ENCODE measurements at regions not wholly inside any gene's neighbourhood (a gene's known extent, or its start where the extent isn't known, plus 50 kb on each side); places are given as distances from the start of the nearest gene placed in this dataset.

DNA sequence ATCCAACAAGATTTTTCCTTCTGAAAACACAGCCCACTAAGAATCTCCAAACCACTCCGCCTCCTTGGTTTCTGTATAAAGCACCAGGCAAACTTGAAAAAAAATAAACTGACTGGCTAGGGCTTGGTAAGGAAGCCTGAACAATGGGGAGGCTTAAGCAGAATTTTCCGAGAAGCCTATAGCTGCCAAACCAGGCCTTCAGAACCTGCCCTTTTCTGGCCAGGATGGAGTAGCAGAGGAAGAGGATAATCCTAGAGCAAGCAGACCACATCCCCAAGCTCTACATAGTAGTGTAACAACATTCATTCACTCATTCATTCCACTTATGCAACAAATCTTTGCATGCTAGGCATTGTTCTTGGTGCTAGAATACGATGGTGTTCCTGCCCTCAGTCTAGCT is 529.6 kb upstream of the ZEB2 start:
- Mint-ChIP-seq H3K9me3 (no peaks in the 10 kb centered on the region), H3K4me1 (peaks cover 0 to 2% of the 10 kb centered on the region in 2 experiments; a peak in 1 of 4 replicates), H3K4me3 (no peak overlapping the region), H3K36me3 (ENCODE audit: insufficient read depth in 1 of 3, low read depth in 3 of 3) (no peaks in the 10 kb centered on the region; a peak in 2 of 7 replicates), H3K27ac (no peak overlapping the region), H3K27me3 (ENCODE audit: low read depth) (no peaks in the 10 kb centered on the region)
- no peaks in the 10 kb centered on the region for H3K79me1 ChIP-seq (ENCODE audit: insufficient read depth, low read depth, low read length, poor library complexity, severe bottlenecking)
- H3K23me2 ChIP-seq (ENCODE audit: insufficient read length, low read depth, low read length, poor library complexity, severe bottlenecking), result no peaks in the 10 kb centered on the region
- DNase-seq, result no peak
- TF ChIP-seq, protein P1, sequence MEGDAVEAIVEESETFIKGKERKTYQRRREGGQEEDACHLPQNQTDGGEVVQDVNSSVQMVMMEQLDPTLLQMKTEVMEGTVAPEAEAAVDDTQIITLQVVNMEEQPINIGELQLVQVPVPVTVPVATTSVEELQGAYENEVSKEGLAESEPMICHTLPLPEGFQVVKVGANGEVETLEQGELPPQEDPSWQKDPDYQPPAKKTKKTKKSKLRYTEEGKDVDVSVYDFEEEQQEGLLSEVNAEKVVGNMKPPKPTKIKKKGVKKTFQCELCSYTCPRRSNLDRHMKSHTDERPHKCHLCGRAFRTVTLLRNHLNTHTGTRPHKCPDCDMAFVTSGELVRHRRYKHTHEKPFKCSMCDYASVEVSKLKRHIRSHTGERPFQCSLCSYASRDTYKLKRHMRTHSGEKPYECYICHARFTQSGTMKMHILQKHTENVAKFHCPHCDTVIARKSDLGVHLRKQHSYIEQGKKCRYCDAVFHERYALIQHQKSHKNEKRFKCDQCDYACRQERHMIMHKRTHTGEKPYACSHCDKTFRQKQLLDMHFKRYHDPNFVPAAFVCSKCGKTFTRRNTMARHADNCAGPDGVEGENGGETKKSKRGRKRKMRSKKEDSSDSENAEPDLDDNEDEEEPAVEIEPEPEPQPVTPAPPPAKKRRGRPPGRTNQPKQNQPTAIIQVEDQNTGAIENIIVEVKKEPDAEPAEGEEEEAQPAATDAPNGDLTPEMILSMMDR (conservative IDR thresholded peaks at IDR 0.05), result no peak
- no peak overlapping the region for H3K23ac ChIP-seq (ENCODE audit: insufficient read length, low read depth, low read length)
- no peak overlapping the region for H2AK5ac ChIP-seq (ENCODE audit: insufficient read length, low read length)
- H2BK12ac ChIP-seq (ENCODE audit: insufficient read length, low read depth, low read length), result no peak overlapping the region
- no peak overlapping the region for H3K4me2 ChIP-seq (ENCODE audit: insufficient read depth, insufficient read length, low read length)
- H3T11ph ChIP-seq (ENCODE audit: low read length), result no peak overlapping the region
- no peaks in the 10 kb centered on the region for H4K20me1 ChIP-seq (ENCODE audit: control insufficient read depth, insufficient read depth, insufficient read length)
- H2BK5ac ChIP-seq (ENCODE audit: insufficient read length, low read length), result no peak overlapping the region
- no peaks in the 10 kb centered on the region for H3K9me3 ChIP-seq (ENCODE audit: control insufficient read depth, low read depth, low read length)
- no peak overlapping the region for H3K27ac ChIP-seq (ENCODE audit: insufficient read length, low read depth, low read length)
- no CpG with 5 or more reads among the region's 3 CpGs for WGBS (ENCODE audit: extremely low coverage, insufficient read length, low lambda C conversion rate)
- no peak overlapping the region for H4K5ac ChIP-seq (ENCODE audit: insufficient read length, low read depth, low read length)
- H2AFZ ChIP-seq (ENCODE audit: low read length), result no peak overlapping the region
- H3K14ac ChIP-seq (ENCODE audit: insufficient read depth, low read length), result no peak overlapping the region
- H3K9ac ChIP-seq (ENCODE audit: extremely low read depth, insufficient read length, low read length), result no peak overlapping the region
- no peaks in the 10 kb centered on the region for H3K4me1 ChIP-seq (ENCODE audit: insufficient read depth, low read length)
- no peak overlapping the region for H4K91ac ChIP-seq (ENCODE audit: insufficient read length, low read depth, low read length)
- no peak overlapping the region for H4K8ac ChIP-seq (replicated peaks; ENCODE audit: insufficient read length, low read depth, low read length)
- H2BK15ac ChIP-seq (ENCODE audit: low read depth, low read length), result no peak overlapping the region
- H3K79me2 ChIP-seq (ENCODE audit: insufficient read depth, low read length), result no peaks in the 10 kb centered on the region
- H3K4ac ChIP-seq (ENCODE audit: low read depth, low read length), result no peak overlapping the region
- H2BK120ac ChIP-seq (ENCODE audit: low read depth, low read length, poor library complexity, severe bottlenecking), result no peak overlapping the region
- H3K18ac ChIP-seq (ENCODE audit: insufficient read length, low read depth, low read length), result no peak overlapping the region
- H2BK20ac ChIP-seq (ENCODE audit: low read depth, low read length, poor library complexity, severe bottlenecking), result no peak overlapping the region
- H3K56ac ChIP-seq (ENCODE audit: insufficient read length, low read depth, low read length), result no peak overlapping the region
- H3K27me3 ChIP-seq (ENCODE audit: insufficient read depth, low read length), result no peaks in the 10 kb centered on the region
